Germinal center (tissue), 1 donor: ENCODE measurements at regions not wholly inside any gene's neighbourhood (a gene's known extent, or its start where the extent isn't known, plus 50 kb on each side); places are given as distances from the start of the nearest gene placed in this dataset.
"Not testable (repeated sequence)": the region's sequence is repeated elsewhere in the genome, so short reads cannot be mapped to it uniquely, and the experiment has no call there.

ENCODE experiments used
- DNase-seq: peaks from one replicate; pipeline ENCODE4 v3.0.0; 2012; ENCODE audit warnings: mixed read lengths, low spot score

DNA sequence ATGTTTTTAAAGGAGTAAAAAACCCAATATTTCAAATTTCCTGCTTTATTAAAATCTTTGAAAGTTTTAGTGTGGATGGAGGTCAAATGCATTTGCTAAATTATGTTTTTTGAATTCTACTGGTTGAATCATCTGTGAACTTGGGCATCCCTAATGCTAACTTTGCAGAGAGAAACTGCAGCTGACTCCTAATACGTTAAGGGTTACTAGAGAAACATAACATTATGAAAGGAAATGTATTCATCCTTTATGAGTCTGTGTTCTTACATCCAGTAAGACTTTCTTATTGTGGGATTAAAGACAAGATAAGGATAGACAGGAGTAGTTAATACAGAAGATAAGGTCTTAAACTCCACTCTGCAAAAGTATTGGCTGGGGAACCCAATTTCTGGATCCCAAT, 140.6 kb downstream of the FAM124B start:
- no peak for DNase-seq

DNA sequence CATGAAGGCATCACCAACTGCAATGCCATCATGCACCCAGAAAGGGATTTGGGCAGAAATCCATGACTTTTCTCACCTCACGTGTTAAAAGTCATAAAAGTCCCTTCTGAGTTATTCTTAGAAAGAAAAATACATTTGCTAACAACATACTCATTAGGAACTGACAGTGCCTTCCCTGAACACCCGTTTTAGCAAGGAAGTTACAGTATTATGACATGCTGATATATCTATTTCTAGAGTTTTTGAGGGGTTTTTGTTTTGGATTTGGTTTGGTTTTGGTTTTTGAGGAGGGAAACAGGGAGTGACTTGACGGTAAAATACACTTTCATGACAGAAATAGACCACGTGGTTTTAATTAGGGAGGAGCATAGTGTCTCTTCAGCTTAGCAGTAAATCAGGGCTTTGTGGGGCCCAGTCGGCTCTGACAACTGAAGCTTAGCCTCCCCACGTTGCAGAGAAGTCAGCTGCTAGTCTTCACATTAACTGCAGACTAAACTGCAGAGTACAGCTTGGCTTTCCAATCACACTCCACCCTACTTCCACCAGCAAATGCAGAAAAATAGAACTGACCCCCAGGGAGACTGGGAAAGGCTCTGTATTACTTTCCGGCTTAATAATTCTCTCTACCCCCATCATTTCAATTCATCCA, 141.4 kb downstream of the FAM124B start:
- no peak for DNase-seq

DNA sequence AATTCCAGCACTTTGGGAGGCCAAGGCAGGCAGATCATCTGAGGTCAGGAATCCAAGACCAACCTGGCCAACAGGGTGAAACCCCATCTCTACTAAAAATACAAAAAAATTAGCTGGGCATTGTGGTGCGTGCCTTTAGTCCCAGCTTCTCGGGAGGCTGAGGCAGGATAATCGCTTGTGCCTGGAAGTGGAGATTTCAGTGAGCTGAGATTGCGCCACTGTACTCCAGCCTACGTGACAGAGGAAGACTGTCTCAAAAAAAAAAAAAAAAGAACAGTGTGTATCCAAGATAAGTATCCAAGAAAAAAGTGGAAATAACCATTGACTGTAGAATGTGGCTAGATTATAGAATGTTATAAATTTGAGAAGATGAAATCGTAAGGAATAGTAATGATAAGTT, 142.1 kb downstream of the FAM124B start:
- DNase-seq: no peak

DNA sequence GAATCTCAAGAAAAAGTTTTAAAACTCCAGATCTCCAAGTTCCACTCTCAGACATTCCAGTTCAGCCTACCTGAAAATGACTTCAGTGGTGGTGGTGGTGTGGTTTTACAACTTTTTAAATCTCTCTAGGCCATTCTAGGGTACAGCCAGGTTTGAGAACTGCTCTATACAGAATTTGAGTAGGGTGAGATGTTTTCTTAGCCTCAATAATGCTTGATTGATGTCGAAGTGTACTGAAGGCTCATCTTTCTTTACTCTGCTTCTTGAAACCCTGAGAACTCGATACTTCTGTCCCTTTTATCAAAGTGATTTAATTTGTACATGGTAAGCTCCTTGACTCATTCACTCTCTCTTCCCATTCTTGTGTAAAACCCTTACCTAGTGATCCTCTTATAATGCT, 143.8 kb downstream of the FAM124B start:
- no peak for DNase-seq

DNA sequence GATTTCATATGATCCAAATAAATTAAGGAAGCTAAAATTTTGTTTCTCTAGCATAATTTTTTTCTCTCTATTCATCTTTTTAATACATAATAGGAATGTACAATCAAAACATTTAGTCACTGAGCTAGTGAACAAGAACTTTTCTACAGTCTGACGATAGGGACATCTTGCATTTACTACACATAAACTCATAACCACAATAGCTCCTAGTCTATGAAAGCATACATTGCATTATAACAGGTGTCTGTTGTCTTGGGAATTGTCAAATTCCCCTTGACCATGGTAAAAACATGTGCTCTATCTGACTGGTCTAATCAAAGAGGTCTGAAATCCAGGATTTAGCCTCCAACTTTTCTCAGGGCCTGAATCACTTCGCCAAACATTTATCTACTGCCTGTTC, 144.8 kb downstream of the FAM124B start:
- no peak for DNase-seq

DNA sequence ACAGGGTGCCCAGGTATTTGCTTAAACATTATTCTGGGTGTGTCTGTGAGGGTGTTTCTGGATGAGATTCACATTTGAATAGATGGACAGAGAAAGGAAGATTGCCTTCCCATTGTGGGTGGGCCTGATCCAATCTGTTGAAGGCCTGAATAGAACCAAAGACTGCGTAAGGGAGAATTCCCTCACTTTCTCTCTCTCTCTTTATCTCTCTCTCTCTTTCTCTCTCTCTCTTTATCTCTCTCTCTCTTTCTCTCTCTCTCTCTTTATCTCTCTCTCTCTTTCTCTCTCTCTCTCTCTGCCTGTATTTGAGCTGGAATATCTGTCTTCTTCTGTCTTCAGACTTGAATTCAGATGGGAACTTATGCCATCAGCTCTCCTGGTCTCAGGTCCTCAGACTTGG, 148.4 kb downstream of the FAM124B start:
- no peak for DNase-seq

DNA sequence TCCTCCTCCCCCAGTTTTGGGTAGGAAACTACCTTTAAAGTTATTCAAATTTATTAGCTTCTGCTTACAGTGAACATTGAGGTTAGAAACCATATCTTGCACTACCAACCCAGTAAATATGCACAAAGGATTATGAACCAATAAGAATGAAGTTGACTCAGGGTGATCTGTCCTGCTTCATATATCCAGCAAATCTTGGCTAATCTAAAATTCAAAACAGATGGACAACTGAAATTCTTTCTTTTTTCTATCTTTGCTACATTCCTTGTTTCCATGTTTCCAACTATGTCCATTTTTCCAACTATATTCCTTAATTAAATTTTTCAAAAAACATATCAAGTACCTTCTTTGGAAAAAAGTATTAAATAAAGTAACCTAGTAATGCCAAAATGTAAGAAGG, 149.3 kb downstream of the FAM124B start:
- no peak for DNase-seq

DNA sequence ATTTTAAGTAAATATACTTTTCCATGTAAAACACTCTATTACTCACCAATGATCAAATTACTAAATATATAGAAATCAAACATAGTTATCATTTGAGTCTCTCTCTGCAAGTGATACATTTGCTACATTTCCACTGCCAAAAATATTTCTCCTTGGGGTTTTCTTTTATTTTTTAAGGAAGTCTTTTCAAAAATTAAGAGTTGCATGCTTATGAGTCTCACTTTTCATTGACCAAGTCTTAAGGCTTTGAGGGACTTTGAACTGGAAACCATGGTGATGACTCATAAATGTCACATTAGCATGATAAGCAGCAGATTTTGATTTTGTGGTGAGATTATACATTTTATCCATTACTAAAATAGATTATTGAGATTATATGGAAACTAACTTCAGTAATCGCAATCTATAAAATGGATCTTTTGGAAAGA, 152.9 kb downstream of the FAM124B start:
- DNase-seq: no peak

DNA sequence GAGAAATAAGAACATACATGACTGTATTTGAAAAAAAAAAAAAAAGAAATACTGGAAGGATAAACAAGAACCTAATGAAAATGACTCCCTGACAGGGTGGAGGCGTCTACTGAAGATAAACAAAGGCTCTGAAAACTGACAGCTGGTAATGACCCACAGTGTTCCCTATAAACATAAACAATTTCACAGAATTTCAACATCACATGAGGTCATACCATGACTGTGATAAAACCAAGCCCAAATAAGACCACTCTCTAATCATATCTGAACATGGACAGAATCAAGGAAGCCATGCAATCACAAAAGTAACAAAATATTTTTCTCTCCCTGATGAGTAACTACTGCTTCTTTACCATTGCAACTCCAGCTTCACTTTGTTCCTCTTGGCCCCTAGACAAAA, 159.3 kb downstream of the FAM124B start:
- no peak for DNase-seq

DNA sequence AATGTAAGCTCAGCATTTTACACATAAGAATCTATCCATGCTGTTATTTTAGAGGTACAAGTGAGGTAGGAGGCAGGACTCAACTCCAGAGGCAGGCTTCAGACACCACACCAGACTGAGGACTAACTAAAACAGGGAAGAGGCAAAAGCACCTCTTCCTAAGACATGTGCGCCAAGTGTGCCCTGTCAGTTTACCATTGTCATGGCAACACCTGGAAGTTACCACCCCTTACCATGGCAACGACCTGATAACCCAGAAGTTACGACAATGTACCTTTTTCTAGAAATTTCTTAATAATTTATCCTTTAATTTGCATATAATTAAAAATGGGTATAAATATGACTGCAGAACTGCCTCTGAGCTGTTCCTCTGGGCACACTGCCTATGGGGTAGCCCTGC, 160.1 kb downstream of the FAM124B start:
- no peak for DNase-seq

DNA sequence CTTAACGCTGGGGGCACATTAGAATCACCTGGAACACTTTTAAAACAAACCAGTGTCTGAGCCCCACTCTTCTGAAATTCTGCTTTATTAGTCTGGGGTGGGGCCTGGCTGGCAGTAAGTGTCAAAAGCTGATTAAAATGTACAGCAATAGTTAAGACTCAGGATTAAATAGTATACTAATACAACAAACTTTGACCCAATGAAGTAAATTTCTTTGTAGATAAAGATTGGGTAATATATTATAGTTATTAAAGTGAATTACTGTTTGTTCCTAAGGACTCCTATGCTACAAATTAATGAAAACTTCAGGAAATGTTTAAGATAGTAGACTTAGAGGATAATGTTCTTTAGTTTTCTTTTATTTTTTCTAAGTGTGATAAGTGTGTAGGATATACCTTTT, 160.9 kb downstream of the FAM124B start:
- DNase-seq: no peak

DNA sequence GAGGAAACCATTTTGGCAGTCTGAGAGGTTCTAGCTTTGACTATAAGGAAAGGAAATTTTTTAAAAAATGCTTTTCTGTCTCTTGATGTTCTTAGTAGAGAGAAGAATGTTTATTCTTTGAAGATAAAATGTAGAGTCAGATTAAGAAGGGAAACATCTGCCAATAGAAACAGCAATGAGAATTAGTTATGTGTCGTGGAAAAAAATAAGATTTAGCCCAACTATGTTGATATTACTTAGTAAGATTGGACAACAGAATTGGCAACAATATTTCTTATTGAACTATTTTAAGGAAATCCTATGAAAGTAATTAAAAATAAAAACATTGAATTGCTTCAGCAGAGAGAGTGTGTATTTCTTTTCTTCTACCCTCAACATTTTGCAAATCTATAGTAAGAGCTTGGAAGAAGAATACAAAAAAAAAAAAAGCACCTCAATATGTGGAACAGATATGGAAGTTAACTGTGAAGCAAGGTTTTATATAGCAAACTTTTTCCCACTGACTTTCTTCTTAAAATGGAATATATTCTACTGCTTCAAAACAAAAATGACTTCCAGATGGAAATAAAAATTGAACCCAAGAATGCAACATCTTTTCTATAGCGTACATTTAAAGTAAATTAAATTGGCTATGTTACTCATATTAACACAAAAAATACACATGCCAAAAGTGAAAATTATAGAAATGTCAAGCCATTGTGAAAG, 177.9 kb downstream of the FAM124B start:
- no peak for DNase-seq

DNA sequence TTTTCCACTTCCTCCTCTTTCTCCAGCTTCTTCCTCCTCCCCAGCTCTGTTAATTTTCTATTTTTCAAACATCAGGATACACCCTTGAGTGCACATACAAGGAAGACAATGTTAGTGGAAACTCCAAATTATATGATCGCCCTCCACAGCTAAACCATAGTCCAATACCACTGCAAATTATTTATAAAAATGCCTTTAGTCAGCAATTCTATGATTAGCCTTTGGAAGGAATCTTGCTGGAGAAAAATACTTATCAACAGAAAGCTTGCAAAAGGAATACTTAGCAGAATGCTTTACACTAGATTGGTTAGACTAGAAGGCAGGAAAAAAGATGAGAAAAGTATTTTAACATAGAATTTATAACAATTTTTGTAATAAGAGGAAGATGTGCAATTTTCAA, 178.9 kb downstream of the FAM124B start:
- no peak for DNase-seq

DNA sequence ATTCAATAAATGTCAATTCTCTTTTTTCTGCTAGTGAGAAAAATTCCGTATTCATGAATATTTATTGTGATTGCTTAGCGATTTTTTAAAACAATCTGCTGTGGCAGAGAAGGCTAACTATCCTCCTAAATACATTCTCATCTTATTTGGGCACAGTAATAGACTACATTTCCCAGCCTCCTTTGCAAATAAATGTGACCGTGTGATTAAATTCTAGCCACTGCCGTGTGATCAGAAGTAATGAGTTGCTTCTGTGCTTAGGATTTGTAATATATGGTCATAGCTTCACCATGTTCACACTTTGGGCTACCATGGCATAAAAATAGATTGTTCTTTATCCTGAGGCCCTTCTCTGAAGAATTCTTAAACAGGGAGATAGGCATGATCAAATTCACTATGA, 179.6 kb downstream of the FAM124B start:
- no peak for DNase-seq

DNA sequence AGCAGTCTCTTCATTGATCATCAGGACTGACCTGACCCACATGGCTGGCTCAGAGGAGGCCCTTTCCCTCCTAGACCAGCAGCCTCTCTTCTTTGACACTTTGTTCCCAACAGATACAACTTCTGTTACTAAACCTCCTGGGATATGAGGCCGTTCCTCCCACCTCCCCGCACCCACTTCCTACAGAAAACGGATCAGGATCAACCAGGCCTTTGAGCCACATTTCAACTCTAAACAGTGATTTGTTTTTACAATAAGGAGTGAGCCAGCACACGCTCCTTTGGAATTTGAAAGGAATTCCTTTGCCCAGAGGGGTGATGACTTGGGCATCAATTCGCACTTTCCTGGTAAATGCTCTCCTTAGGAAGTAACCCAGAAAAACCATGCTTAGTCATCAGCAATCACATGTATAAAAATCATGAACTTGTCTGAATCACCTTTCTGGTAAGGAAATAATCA, 180.4 kb downstream of the FAM124B start:
- no peak for DNase-seq

DNA sequence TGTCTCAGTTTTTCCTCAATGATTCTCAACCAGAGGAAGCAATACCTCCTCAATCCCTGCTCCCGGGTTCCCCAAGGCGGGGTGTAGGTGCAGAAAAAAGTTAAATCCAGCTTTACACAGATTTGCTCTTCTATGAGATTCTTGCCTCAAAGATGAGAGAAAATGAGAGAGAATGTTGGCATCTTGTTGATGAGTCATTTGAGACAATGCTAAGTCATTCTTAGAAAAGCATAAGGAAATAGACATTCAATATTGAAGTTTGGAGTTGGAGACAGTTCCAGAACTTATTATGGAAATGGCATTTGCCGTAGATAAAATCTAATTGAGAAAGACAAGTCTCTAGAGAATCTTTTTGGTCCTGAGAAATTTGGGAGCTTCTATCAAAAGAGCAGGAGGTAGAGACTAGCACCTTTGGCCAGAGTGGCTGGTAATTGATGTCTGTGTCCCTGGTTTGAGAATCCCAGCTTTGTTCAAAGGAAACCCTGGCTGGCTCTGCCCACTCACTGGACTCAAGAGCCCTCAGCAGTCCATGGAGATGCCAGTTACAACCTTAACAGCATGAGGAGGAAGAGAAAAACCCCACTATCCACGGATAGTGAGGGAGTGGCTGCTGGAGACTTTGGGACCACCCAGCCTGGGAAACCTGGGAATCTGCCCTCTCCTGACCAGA, 181.2 kb downstream of the FAM124B start:
- DNase-seq: no peak

DNA sequence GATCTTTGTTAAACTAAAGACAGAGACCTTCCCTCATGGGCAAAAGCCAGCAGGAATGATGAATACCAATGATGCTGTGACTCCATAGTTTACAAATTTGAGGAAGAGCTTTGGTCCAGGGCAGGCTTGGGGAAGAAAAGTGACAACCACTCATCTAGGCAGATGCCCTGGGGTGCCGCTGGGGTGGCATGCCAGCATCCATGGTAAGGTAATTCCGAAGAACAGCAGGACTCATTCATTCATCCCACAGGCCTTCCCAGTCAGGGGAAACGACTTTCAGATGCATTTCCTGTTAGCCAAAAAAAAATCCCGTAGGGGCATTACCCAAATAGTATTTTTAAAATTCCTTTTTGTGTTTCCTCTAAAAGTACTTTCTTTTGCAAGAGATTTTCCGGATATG, 180.7 kb upstream of the SERPINE2 start:
- DNase-seq: no peak

DNA sequence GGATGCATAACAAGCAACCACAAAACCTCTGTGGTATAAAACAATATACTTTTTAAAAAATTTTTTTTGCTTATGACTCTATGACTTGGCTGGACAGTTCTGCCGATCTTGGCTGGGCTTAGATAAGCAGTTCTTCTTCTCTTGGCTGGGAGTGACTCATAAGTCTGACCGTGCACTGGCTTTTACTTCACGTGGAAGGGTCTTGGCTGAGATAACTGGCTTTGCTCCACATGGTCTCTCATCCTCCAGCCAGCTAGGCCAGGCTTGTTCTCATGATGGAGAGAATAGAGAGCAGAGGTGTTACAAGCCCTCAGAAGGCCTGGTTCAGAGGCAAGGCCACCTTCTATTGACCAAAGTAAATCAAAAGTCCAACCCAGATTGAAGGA, 178.9 kb upstream of the SERPINE2 start:
- no peak for DNase-seq

DNA sequence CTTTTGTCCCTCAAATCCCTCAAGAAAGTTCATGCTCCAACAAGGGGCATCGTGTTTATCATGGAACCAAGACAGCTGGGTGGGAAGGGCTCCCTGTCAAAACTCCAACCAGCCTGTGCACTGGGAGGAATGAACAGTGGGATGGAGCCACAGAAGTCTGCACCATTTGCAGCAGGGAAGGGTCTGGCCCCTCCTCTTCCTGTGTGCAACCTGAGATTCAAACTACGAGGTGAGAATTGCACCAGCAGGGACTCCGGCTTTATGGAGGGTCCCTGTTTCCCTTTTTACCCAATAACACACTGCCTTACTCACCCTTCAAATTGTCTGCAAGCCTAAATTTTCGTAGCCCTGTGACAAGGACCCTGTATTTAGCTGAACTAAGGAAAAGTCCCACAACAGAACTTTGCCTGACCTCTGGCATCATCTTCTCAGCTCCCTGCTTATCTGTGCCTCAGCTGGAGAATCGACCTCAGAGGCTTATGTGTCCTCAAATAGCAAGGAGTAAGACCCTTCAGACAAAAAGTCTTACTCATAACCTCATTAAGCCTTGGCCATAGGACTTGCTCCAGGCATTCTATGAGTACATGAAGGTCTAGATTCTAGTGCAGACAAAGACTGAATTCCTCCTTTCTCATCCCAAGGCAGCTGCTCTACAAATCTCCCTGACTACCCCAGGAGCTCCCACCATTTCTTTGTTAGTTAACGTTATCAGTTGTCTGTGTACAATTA, 178.3 kb upstream of the SERPINE2 start:
- no peak for DNase-seq

DNA sequence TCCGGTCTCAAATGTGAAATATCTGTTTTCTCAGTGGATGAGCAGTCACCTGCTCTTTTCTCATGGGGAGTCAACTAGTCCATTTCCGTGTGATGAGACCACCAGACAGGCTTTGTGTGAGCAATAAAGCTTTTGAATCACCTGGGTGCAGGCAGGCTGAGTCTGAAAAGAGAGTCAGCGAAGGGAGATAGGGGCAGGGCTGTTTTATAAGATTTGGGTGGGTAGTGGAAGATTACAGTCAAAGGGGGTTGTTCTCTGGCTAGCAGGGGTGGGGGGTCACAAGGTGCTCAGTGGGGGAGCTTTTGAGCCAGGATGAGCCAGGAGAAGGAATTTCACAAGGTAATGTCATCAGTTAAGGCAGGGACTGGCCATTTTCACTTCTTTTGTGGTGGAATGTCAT, 176.5 kb upstream of the SERPINE2 start:
- not testable (repeated sequence) for DNase-seq

DNA sequence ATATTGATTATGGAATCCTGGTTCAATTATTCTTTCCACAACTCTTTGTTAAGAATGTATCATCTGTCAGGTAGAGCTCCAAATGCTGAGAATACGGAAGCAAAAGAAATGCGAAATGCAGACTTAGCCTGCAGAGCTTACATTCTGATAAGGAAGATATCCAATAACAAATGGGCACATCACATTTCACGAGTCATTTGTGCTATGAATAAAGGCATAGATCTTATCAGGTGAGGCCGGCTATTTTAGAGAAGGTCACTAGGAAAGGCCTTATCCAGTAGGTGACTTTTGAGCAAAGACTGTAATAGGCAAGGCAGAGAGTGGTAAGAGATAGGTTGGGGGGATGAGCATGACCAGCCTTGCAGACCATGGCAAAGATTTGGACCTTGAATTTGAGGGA, 174.3 kb upstream of the SERPINE2 start:
- DNase-seq: no peak

DNA sequence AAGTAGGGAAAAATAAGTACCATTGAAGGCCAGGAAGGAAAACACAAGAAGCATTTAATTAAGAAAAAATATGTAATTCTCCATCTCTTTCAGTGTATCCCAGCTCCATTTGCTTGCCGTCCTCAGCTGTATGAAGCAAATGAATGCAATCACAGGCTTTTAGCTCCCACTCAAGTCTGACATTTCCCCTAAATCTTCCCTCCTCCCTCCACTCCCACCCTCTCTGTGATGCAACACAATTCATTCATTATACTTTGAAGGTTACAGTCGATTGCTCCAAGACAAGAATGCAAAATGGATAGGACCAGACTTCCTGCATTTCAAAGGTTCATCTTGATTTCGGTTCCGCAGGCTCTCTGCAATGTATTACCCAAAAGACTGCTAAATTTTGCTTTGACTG, 172.7 kb upstream of the SERPINE2 start:
- no peak for DNase-seq

DNA sequence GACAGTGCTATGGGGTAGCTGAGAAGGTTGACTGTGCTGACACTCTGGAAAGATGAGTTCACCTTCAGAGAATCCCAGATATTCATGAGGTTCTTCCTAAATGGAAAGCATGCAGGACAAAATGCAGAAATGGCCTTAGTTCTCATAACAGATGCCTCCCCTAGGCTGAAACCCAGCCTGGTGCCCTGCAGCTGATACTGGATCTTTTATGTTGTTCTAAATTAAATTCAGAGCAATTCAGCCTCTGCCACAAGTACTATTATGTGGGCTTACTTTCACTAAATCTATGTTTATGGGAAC, 172.0 kb upstream of the SERPINE2 start:
- DNase-seq: no peak
